Epidermal melanocyte (primary cell): ENCODE measurements at regions not wholly inside any gene's neighbourhood (a gene's known extent, or its start where the extent isn't known, plus 50 kb on each side); places are given as distances from the start of the nearest gene placed in this dataset.

ENCODE experiments used
- DNase-seq: peaks from one replicate; pipeline ENCODE4 v3.0.0; 2011; ENCODE audit warnings: low spot score; ENCODE audit not compliant: insufficient read length

DNA sequence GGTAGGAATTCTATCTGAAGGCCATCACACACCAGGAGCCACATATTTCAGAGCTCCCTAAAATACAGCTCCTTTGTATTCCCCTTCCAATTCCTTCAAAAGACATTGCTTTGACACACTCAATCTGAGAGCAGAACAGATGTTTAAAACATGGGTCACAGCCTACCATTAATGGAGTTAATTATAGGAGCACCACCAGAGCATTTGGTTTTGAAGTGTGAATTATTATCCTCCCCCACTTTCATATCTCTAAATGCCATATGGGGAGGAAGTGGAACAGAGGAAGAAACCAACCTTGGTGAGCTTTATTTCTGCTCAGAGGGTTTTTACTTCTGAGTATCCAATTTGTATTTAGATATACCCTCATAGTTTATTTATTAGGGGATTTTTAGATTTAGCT lies 50.7 kb upstream of the TNFRSF21 start:
- no peak for DNase-seq

- DNase-seq, result no peak
Observed at GRCh38 chr6:47362857-47363461, 53.3 kb upstream of the TNFRSF21 start.

GRCh38 chr6:47363736-47364135 lies 54.0 kb upstream of the TNFRSF21 start:
- DNase-seq, result no peak

GRCh38 chr6:47366335-47366890 lies 56.7 kb upstream of the TNFRSF21 start:
- no peak for DNase-seq

DNA sequence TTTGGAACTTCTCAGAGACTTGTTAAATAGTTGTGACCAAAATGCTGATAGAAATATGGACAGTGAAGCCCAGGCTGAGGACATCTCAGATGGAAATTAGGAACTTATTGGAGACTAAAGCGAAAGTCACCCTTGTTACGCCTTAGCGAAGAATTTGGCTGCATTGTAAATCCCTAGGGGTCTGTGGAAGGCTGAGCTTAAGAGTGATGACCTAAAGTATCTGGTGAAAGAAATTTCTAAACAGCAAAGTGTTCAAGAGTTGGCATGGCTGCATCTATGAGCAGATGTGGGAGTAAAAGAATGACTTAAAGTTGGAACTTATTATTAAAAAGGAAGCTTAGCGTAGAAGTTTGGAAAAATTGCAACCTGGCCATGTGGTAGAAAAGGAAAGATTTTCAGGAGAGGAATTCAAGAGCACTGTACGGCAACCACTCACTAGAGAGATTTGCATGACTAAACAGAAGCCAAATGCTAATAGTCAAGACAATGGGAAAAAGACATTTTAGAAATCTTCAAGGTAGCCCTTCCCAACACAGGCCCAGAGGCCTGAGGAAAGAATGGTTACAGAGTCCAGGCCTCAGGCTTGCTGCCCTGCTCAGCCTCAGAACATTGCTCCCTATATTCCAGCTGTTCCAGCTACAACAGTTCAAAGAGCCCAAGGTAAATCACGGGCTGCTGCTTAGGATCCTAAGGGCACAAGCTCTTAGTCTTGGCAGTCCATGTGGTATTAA lies 61.6 kb upstream of the TNFRSF21 start:
- DNase-seq, result no peak

- no peak for DNase-seq
Observed at GRCh38 chr6:47371870-47372255, 62.2 kb upstream of the TNFRSF21 start.

DNA sequence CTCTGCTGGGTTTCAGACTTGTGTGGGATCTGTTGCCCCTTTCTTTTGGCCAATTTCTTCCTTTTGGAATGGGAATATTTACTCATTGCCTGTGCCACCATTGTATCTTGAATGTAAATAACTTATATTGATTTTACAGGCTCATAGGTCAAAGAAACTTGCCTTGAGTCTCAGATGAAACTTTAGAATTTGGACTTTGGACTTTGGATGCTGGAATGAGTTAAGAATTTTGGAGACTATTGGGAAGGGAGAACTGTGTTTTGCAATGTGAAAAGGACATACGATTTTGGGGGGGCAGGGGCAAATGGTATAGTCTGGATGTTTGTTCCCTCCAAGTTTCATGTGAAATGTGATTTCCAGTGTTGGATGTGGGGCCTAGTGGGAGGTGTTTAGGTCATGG lies 62.6 kb upstream of the TNFRSF21 start:
- no peak for DNase-seq

DNA sequence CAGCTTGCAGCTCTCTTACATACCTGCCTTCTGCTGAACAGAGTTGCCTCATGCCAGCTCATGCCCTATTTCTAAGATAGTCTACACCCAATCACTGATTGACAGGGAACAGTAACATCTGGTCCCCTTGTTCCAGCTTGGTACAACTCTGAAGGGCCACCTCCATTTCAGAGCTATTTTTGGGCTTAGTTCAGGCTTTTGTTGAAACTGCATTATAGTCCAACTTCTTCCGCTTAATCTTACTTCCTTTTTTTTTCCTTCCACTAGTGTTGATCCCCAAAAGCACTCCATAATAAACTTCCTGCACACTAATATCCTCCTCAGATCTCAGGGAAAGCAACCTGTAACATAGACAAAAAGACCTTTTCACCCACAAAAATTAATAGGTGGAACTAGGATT lies 65.7 kb upstream of the TNFRSF21 start:
- no peak for DNase-seq

DNA sequence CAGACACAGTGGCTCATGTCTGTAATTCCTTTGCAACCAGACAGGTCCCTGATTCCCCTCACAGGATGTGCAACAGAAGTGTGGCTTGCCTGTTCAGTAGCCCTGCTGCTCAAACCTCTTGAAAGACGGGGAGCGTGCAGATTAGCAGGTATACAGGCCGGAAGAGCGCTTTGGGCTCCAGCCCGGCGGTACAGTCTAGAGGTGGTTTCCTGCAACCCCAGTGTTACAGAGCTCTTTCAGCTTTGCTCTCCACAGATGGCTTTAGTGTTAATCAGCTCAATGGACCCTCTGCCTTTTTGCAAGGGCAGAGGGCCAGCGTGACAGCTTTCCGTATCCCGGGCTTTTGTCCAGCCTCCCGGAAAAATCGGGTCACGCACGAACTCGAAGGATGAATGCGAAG lies 67.2 kb upstream of the TNFRSF21 start:
- DNase-seq, result no peak

GRCh38 chr6:47377971-47378370 lies 68.3 kb upstream of the TNFRSF21 start:
- DNase-seq, result no peak

GRCh38 chr6:47379328-47379727 lies 69.6 kb upstream of the TNFRSF21 start:
- DNase-seq, result no peak

GRCh38 chr6:47380251-47380650 lies 70.5 kb upstream of the TNFRSF21 start:
- no peak for DNase-seq

GRCh38 chr6:47381036-47381435 lies 71.3 kb upstream of the TNFRSF21 start:
- DNase-seq, result no peak

DNA sequence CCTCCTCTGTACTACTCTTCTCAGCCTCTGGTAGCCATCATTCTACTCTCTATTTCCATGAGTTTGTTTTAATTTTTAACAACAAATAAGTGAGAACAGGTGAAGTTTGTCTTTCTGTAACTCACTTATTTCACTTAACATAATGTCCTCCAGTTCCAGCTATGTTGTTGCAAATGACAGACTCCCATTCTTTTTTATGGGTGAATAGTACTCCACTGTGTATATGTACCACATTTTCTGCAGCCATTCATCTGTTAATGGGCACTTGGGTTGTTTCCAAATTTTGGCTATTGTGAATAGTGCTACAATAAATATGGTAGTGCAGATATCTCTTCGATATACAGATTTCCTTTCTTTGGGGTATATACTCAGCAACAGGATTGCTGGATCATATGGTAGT lies 73.7 kb upstream of the TNFRSF21 start:
- DNase-seq, result no peak

DNA sequence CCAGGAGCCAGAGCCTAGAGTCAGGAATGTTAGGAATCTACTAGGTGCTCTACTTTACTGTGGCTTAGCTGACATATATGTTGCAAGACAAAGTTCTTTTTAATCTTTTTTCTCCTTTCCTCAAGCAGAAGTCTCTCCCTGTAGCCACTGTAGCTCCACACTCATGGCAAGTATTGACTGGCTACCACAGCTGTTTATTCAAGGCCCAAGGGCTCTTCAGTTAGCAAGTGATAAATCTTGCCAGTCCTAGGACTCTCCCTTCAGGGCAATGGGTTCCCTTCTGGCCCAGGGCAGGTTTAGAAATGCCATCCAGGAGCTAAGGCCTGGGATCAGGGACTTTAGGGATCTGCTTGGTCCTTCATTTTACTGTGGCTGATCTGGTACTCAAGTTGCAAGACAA lies 82.0 kb upstream of the TNFRSF21 start:
- no peak for DNase-seq

GRCh38 chr6:47392251-47392650 lies 82.5 kb upstream of the TNFRSF21 start:
- DNase-seq, result no peak

DNA sequence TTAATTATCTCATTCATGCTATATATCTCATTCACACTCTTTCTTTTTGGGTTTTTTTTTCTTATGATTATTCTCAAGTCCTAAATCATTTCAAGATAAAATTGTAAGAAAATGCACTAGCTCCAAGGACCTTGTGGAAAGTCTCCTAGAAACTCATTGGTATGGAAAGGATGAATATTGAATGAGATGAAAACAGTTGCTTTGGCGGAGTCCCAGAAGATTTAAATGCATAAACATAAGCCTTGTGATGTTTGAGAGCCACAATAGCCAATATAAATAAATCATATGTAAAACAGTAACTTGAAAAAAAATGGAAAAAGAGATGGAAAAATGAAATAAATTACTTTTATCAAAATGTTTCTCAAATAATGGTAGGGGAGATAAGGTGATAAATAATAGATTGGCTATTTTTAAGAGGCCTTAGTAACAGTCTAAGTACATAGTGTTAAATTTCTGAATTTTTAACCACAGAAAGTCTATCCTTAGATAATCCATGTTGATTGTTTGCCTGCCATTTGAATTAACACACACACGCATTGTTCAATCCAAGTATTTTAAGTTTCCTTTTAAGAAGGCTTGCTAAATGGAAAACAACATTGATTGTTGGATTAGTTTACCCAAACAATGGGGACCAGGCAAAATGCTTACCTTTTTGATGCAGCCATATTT lies 81.1 kb upstream of the CD2AP start:
- no peak for DNase-seq

- DNase-seq, result no peak
Observed at GRCh38 chr6:47400581-47400980, 77.0 kb upstream of the CD2AP start.

DNA sequence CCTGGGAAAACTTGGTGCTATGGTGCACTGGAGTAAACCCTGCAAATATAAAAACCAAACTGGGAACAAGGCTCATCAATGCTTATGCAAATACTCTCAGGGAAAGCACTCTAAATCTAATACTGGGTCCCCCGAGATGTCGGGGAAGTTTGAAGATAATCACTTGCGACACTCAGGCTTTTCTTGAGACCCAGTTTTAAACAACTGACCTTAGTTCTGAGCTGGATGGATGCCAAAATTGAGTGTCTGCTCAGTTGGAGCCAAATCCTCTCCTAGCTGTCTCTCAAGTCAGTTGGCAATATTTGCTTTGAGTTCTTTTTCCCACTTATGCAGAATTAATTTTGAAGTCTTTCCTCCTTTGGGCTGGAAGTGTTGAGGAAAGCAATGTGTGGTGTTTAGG lies 75.5 kb upstream of the CD2AP start:
- no peak for DNase-seq

DNA sequence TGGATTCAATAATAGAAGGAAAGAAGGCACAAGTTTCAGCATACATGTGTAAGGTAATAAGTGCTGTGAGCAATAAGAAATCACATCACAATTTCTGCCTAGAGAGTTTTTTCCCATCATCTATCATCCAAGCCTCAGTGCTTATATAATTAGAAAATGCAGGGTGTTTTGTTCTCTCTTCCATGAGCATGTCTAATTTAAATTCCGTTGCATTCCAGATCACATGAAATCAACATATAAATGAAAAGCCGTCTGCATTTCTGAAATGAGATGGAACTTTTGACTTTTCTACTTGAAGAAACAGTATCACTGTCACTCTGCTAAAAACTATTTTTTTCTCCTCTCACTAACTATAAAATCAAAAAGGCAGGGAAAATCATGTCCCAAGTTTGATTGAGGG lies 74.5 kb upstream of the CD2AP start:
- DNase-seq, result no peak

- DNase-seq, result no peak
Observed at GRCh38 chr6:47403801-47404200, 73.8 kb upstream of the CD2AP start.

- DNase-seq, result no peak
Observed at GRCh38 chr6:47404435-47404834, 73.2 kb upstream of the CD2AP start.

DNA sequence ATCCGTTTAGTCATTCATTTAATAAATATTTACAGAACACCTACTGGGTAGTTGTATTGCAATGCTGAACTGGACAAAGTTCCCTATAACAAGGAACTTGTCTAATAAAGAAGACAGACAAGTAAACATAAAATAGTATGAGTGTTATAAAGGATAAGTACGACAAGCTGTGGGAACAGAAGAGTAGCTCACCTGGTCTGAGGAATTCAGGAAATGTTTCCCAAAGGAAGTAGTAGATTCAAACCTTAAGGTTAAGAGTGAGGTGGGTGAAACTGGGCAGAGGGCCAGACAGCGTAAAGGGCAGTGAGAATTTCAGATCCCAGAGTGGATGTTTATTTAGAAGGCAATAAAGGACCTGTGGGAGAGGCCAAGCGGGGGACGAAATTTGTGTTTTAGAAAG lies 72.3 kb upstream of the CD2AP start:
- DNase-seq, result no peak
